CD14-positive monocyte (primary cell): ENCODE measurements at regions not wholly inside any gene's neighbourhood (a gene's known extent, or its start where the extent isn't known, plus 50 kb on each side); places are given as distances from the start of the nearest gene placed in this dataset.

Source experiments
- DNase-seq, 3 donors: peaks; one replicate each; pipeline ENCODE4 v3.0.0-alpha.2; 2011 to 2022
- H2AFZ ChIP-seq: 2 replicates; pipeline ENCODE4 v1.6.0; 2012; ENCODE audit warnings: mild to moderate bottlenecking, low read depth, low read length, inconsistent platforms; ENCODE audit not compliant: insufficient read depth, poor library complexity, severe bottlenecking
- H3K27ac ChIP-seq, 2 donors: 1 replicate in 1 of 2; 2 replicates in 1 of 2; pipeline ENCODE4 v1.5.1; 2012 to 2013; ENCODE audit warnings: low read length in 2 of 2, control low read depth in 1 of 2, inconsistent platforms in 1 of 2, low read depth in 1 of 2, mild to moderate bottlenecking in 1 of 2
- H3K27me3 ChIP-seq, 2 donors: one replicate each; pipeline versions ENCODE4 v1.6.0 to v1.6.1; 2011 to 2013; ENCODE audit warnings: low read length in 2 of 2; ENCODE audit not compliant: control insufficient read depth in 2 of 2, insufficient read depth in 2 of 2
- H3K36me3 ChIP-seq, 2 donors: replicated peaks in 1 of 2; 1 replicate in 1 of 2; 2 replicates in 1 of 2; pipeline versions ENCODE4 v1.5.1 to v1.6.1; 2012 to 2013; ENCODE audit warnings: low read length in 2 of 2, control low read depth in 1 of 2, inconsistent platforms in 1 of 2, mild to moderate bottlenecking in 1 of 2; ENCODE audit not compliant: insufficient read depth in 2 of 2, control insufficient read depth in 1 of 2
- H3K4me1 ChIP-seq, 2 donors: 1 replicate in 1 of 2; 2 replicates in 1 of 2; pipeline versions ENCODE4 v1.5.1 to v1.6.1; 2012 to 2013; ENCODE audit warnings: low read length in 2 of 2, control low read depth in 1 of 2, inconsistent platforms in 1 of 2, mild to moderate bottlenecking in 1 of 2, moderate library complexity in 1 of 2; ENCODE audit not compliant: insufficient read depth in 2 of 2, control insufficient read depth in 1 of 2
- H3K4me2 ChIP-seq: replicated peaks from 2 replicates; pipeline ENCODE3; 2012; ENCODE audit warnings: low read length, moderate library complexity, mild to moderate bottlenecking; ENCODE audit not compliant: poor library complexity, severe bottlenecking; ENCODE audit errors: extremely low read depth
- H3K4me3 ChIP-seq, 3 experiments: fragments of 200-600 bp in 1 of 3; sonication (generic) in 1 of 3; replicated peaks in 1 of 3; 1 replicate in 2 of 3; 2 replicates in 1 of 3; pipeline ENCODE4 v1.5.1; 2011 to 2013; ENCODE audit warnings: low read length in 3 of 3, mild to moderate bottlenecking in 3 of 3, control low read depth in 2 of 3, low read depth in 2 of 3, inconsistent platforms in 1 of 3, moderate library complexity in 1 of 3
- H3K79me2 ChIP-seq: 2 replicates; pipeline ENCODE4 v1.6.0; 2012; ENCODE audit warnings: mild to moderate bottlenecking, control low read depth, inconsistent platforms, low read length, moderate library complexity; ENCODE audit not compliant: insufficient read depth
- H3K9ac ChIP-seq: 2 replicates; pipeline ENCODE4 v1.6.0; 2017; ENCODE audit warnings: low read length, mild to moderate bottlenecking; ENCODE audit not compliant: insufficient read depth, poor library complexity, severe bottlenecking
- H3K9me3 ChIP-seq, 2 donors: replicated peaks in 1 of 2; 1 replicate in 1 of 2; 2 replicates in 1 of 2; pipeline versions ENCODE4 v1.5.1 to v1.6.1; 2012 to 2013; ENCODE audit warnings: low read length in 2 of 2, control low read depth in 1 of 2; ENCODE audit not compliant: control insufficient read depth in 1 of 2, insufficient read depth in 1 of 2
- H4K20me1 ChIP-seq: 2 replicates; pipeline ENCODE4 v1.6.0; 2012; ENCODE audit warnings: mild to moderate bottlenecking, low read length, control low read depth, moderate library complexity; ENCODE audit not compliant: insufficient read depth
- H3K27ac Mint-ChIP-seq, 7 donors: one replicate each; pipeline ENCODE4 v1.8.0; 2020; ENCODE audit warnings: mild to moderate bottlenecking in 7 of 7, mixed read lengths in 7 of 7, moderate library complexity in 6 of 7, inconsistent platforms in 2 of 7
- H3K27me3 Mint-ChIP-seq, 3 donors: one replicate each; pipeline ENCODE4 v1.8.0; 2021 to 2022; ENCODE audit warnings: low read depth in 3 of 3, mild to moderate bottlenecking in 3 of 3, mixed read lengths in 3 of 3, moderate library complexity in 3 of 3, inconsistent platforms in 1 of 3
- H3K36me3 Mint-ChIP-seq, 2 donors: one replicate each; pipeline ENCODE4 v1.8.0; 2020; ENCODE audit warnings: mixed read lengths in 2 of 2, inconsistent platforms in 1 of 2, mild to moderate bottlenecking in 1 of 2
- H3K4me1 Mint-ChIP-seq: one replicate; pipeline ENCODE4 v1.8.0; 2020; ENCODE audit warnings: mild to moderate bottlenecking, mixed read lengths
- H3K4me3 Mint-ChIP-seq, 2 donors: one replicate each; pipeline ENCODE4 v1.8.0; 2020; ENCODE audit warnings: mild to moderate bottlenecking in 2 of 2, mixed read lengths in 2 of 2, moderate library complexity in 1 of 2
- H3K9me3 Mint-ChIP-seq, 7 donors: one replicate each; pipeline ENCODE4 v1.8.0; 2020 to 2022; ENCODE audit warnings: mixed read lengths in 7 of 7, mild to moderate bottlenecking in 6 of 7, moderate library complexity in 6 of 7, inconsistent platforms in 2 of 7
- CTCF ChIP-seq: fragments of 200-600 bp; IDR thresholded peaks from one replicate; pipeline ENCODE4 v1.8.0; 2022; ENCODE audit warnings: antibody characterized with exemption, mild to moderate bottlenecking
- WGBS: methylation state at CpG from one replicate; pipeline ENCODE4 v1.1.5; 2013; ENCODE audit warnings: missing lambda C conversion rate; ENCODE audit not compliant: insufficient coverage; 5-methylcytosine and 5-hydroxymethylcytosine counted together
- intact Hi-C, 2 donors: fragments of 100-400 bp; cut with micrococcal nuclease; formaldehyde crosslinking; loops; one replicate each; pipeline versions ENCODE4 v1.15.0 to v1.15.1; 2023

- Histone ChIP-seq H3K9ac (no peak overlapping the region), H3K27ac (no peak overlapping the region), H4K20me1 (no peaks in the 10 kb centered on the region), H3K36me3 (no peaks in the 10 kb centered on the region), H3K9me3 (peaks cover under 1 to 8% of the 10 kb centered on the region in 2 donors), H3K4me1 (no peaks in the 10 kb centered on the region), H3K4me3 (no peak overlapping the region), H3K27me3 (no peaks in the 10 kb centered on the region), H2AFZ (no peak overlapping the region), H3K79me2 (no peaks in the 10 kb centered on the region), H3K4me2 (no peak overlapping the region)
- Mint-ChIP-seq H3K4me3 (no peak overlapping the region), H3K9me3 (peaks cover 0 to 9% (median 5%) of the 10 kb centered on the region in 7 donors), H3K36me3 (no peaks in the 10 kb centered on the region), H3K4me1 (no peaks in the 10 kb centered on the region), H3K27ac (no peak overlapping the region), H3K27me3 (peaks cover 0 to 1% (median 0%) of the 10 kb centered on the region in 3 donors)
- intact Hi-C loops = no loop called here
- no peak for TF ChIP-seq CTCF
- WGBS = no CpG with 5 or more reads among the region's 3 CpGs
- no peak for DNase-seq
These were observed 1148.8 kb downstream of the RAPGEF2 start for GRCh38 chr4:160251522-160252170.

GRCh38 chr4:160257318-160257717 is 1154.4 kb downstream of the RAPGEF2 start:
- Histone ChIP-seq H3K36me3 (no peaks in the 10 kb centered on the region), H3K9ac (no peak overlapping the region), H3K9me3 (peaks cover 3% of the 10 kb centered on the region in 2 donors), H2AFZ (no peak overlapping the region), H3K27me3 (no peaks in the 10 kb centered on the region), H3K4me1 (no peaks in the 10 kb centered on the region), H3K79me2 (no peaks in the 10 kb centered on the region), H3K4me2 (no peak overlapping the region), H3K4me3 (no peak overlapping the region), H4K20me1 (no peaks in the 10 kb centered on the region), H3K27ac (no peak overlapping the region)
- H3K4me3 Mint-ChIP-seq = no peak overlapping the region
- H3K27me3 Mint-ChIP-seq = no peaks in the 10 kb centered on the region
- H3K4me1 Mint-ChIP-seq = no peaks in the 10 kb centered on the region
- H3K36me3 Mint-ChIP-seq = no peaks in the 10 kb centered on the region
- peaks cover 0 to 8% (median 6%) of the 10 kb centered on the region in 7 donors for H3K9me3 Mint-ChIP-seq
- DNase-seq = no peak
- 88% methylated on average over 1 of the region's 2 CpGs for WGBS
- TF ChIP-seq CTCF = no peak
- no peak overlapping the region for H3K27ac Mint-ChIP-seq
- intact Hi-C loops = no loop called here
